Loucy (cell line): ENCODE measurements at regions not wholly inside any gene's neighbourhood (a gene's known extent, or its start where the extent isn't known, plus 50 kb on each side); places are given as distances from the start of the nearest gene placed in this dataset.

Experiments
- EZH2phosphoT487 ChIP-seq: fragments of 200-600 bp; IDR thresholded peaks from 2 replicates; pipeline ENCODE4 v1.6.1; 2018; ENCODE audit warnings: antibody characterized with exemption, mild to moderate bottlenecking, moderate library complexity, borderline replicate concordance
- TF ChIP-seq, protein P1 (sequence below): fragments of 200-600 bp; sonication (generic); conservative IDR thresholded peaks from 2 replicates; pipeline ENCODE4 v1.5.1; 2014; ENCODE audit warnings: mild to moderate bottlenecking, antibody characterized with exemption, low read length

DNA sequence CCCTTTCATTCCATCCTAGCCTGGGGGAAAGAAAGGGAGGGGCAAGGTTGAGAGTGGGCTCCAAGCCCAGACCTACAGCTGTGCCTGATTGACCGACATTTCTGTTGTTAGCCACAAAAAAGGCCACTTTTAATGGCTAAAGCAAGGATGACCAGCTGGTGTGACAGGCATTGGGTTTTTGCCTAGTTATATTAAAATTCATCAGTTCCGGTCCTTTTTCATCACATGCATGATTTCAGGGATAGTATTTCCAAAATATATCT lies 192.3 kb downstream of the ZNF326 start:
- TF ChIP-seq, protein P1, sequence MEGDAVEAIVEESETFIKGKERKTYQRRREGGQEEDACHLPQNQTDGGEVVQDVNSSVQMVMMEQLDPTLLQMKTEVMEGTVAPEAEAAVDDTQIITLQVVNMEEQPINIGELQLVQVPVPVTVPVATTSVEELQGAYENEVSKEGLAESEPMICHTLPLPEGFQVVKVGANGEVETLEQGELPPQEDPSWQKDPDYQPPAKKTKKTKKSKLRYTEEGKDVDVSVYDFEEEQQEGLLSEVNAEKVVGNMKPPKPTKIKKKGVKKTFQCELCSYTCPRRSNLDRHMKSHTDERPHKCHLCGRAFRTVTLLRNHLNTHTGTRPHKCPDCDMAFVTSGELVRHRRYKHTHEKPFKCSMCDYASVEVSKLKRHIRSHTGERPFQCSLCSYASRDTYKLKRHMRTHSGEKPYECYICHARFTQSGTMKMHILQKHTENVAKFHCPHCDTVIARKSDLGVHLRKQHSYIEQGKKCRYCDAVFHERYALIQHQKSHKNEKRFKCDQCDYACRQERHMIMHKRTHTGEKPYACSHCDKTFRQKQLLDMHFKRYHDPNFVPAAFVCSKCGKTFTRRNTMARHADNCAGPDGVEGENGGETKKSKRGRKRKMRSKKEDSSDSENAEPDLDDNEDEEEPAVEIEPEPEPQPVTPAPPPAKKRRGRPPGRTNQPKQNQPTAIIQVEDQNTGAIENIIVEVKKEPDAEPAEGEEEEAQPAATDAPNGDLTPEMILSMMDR: no peak
- no peak for TF ChIP-seq EZH2phosphoT487
